GM18505 (cell line): ENCODE measurements at regions not wholly inside any gene's neighbourhood (a gene's known extent, or its start where the extent isn't known, plus 50 kb on each side); places are given as distances from the start of the nearest gene placed in this dataset.

ENCODE experiments used
- ATAC-seq: cut with Tn5 transposase; IDR thresholded peaks from one replicate; pipeline ENCODE4 v1.9.1; 2021; ENCODE audit not compliant: unreplicated experiment
- POLR2A ChIP-seq: IDR thresholded peaks from 4 replicates; pipeline ENCODE4 v1.6.1; 2011; ENCODE audit warnings: borderline replicate concordance; ENCODE audit not compliant: insufficient read depth, insufficient read length; ENCODE audit errors: extremely low read depth

GRCh38 chr15:93384886-93385285 is 295.9 kb upstream of the RGMA start:
- no peak for ATAC-seq
- TF ChIP-seq POLR2A, result no peak

- TF ChIP-seq POLR2A, result no peak
- ATAC-seq, result no peak
Measured at GRCh38 chr15:93382200-93382820, 293.3 kb upstream of the RGMA start.

DNA sequence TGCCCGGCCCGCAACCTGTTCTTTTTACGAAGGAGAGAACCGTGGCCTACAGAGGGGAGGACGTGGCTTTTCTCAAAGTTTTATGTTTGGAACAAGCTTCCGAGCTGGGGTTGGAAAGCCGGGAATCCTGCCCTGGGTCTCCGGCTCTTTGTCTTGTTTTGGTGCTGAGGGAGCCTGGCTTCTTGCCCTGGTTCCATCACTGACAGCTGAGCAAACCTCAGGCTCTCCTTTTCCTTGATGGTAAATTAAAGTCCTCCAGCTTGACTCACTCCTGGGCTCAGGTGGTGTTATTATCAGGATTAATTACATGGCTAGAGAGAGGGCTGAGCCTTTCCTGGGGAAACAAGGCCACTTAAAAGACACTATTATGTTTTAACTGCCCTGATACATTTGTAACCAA is 289.5 kb upstream of the RGMA start:
- TF ChIP-seq POLR2A, result no peak
- ATAC-seq, result no peak

- ATAC-seq, result no peak
- TF ChIP-seq POLR2A, result no peak
Measured at GRCh38 chr15:93372865-93373223, 283.8 kb upstream of the RGMA start.

DNA sequence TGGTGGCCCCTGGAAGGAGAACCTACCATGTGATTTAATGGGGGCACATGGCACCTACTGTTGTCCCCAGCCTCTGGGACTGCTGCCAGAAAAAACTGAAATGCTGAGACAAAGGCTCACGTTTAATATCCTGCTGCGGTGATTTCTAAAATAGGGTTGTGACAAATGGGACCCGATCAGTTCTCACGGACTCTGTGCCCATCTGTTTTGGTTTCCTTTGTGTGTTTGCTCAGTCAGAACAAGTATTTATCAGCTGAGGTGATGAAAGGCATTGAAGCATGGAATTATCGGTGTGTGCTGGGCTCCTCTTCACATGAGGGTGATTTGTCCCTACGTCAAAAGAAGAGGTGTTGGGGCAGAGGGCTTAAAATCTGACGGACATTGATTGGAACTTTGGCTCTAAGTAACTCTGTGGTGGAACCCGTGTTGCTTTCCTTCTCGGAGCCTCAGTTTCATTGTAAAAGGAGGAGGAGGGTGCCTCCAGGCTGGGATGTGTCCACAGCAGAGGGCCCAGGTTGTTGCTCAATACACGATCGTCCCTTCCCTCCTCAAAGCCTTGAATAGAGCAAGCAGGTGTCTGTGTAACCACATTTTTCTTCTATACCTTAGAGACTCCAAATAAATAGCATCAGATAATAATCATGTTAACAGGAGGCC is 283.3 kb upstream of the RGMA start:
- no peak for TF ChIP-seq POLR2A
- ATAC-seq, result no peak

DNA sequence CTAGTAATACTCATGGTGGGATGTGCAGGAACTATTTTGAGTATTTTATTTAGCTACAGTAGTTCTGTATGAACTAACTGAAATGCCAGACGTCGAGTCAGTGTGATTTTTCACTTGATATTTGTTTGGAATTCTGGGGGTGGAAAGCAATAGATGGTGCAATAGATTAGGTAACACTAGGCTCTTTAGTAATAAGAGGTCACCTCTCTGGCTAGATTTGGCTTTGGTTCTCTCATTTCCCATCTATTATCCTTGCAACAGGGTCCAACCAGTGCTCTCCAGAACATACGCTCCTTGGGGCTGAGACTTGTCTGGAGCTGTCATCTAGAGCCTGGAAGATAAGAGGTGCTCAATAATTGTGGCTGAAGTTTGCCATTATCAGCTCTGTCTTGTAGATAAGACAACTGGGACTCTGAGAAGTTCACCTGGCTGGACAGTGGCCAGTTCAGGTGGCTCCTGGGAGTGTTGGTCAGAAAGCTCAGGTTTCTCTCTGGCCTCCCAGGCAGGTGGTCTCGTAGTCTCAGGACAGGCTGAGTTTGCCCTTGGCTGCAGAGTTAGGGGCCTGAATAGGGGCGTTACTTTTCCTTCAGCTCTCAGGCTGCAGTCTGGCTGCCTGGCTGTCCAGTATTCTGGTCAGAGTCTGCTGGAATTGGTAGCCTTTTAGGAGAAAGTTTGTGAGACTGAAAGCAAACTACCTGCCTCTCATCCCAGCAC is 277.5 kb upstream of the RGMA start:
- no peak for ATAC-seq
- no peak for TF ChIP-seq POLR2A

DNA sequence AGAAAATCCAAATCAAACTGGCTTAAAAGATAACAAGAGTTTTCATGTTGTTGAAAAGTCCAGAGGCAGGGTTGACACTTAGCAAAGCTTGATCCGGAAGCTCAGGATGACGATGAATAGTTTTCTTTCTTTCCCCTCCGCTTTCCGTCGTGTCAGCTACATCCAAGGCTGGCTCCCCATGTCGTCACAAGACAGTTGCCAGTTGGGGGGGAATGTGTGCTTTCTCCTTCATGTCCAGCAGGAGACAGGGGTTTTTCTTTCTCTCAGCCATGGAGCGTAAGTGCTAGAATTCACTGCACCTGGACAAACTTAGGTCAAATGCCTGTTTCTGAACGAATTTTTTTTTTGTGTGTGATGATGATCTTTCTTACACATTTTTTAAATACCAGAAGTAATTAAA is 273.8 kb upstream of the RGMA start:
- no peak for ATAC-seq
- no peak for TF ChIP-seq POLR2A

GRCh38 chr15:93362203-93362602 is 273.2 kb upstream of the RGMA start:
- TF ChIP-seq POLR2A, result no peak
- ATAC-seq, result no peak

- TF ChIP-seq POLR2A, result no peak
- no peak for ATAC-seq
Measured at GRCh38 chr15:93361703-93362102, 272.7 kb upstream of the RGMA start.

DNA sequence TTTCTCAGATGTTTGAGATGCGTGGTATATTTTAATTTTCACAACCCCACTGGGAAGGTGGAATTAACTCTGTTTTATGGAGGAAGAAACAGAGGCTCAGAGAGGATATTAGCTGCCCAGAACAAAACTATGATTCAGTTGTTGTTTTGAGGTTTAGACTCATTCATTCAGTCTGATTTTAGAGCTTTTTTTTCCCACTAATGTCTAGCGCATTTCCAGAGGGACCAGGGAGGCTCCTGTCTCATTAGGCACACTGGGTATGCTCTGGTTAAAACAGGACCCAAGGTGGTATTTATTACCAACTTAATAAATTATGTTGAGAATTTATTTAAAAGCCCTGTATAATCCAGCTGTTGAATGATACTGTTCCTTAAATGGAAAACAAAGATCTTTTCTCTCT is 272.0 kb upstream of the RGMA start:
- no peak for TF ChIP-seq POLR2A
- ATAC-seq, result no peak

- no peak for TF ChIP-seq POLR2A
Measured at GRCh38 chr15:93360318-93360717, 271.3 kb upstream of the RGMA start.

DNA sequence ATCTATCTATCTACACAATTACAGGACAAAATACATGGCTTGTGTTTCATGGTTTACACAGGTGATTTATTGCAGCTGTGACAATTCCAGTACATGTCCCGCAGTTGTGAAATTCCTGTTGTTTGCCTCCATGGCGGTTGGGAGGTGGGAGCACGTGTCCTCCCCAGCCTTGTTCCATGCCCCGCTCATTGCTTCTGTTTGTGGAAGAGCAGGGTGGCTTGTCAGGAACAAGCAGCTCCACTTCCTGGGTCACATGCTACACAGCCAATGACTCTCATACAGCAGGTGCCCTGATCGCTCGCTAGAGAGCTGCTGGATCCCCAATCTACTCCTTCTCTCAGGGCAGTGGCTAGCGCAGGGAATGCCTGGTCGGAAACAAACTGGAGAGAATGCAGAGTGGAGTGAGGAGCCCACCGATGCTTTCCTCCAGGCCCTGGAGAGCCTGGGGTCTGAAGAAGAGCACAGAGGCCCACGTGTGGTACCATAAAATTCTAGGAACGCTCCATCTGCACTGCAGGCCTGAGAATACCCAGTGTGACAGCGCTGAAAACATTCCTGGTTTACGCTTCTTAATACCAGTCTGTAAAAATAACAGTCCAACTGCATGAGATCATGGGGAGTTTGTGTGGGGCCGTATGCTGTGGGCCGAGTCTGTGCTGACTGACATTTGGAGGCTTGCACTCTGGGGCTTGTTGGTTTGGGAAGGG is 270.6 kb upstream of the RGMA start:
- TF ChIP-seq POLR2A, result no peak

More at GRCh38 chr15:93360318-93360717, 271.3 kb upstream of the RGMA start:
- no peak for ATAC-seq

GRCh38 chr15:93359060-93359408 is 270.0 kb upstream of the RGMA start:
- TF ChIP-seq POLR2A, result no peak
- ATAC-seq, result no peak

More for the DNA sequence above, 270.6 kb upstream of the RGMA start:
- ATAC-seq, result no peak
